GM12878 (cell line): ENCODE measurements at regions not wholly inside any gene's neighbourhood (a gene's known extent, or its start where the extent isn't known, plus 50 kb on each side); places are given as distances from the start of the nearest gene placed in this dataset.

Experiments
- ATAC-seq: fragments of 200-7000 bp; cut with Tn5 transposase; 3 replicates; pipeline ENCODE4 v1.9.1; 2020; ENCODE audit warnings: mild to moderate bottlenecking, moderate library complexity
- BruUV-seq: library from RNA; stranded (reverse); fragments of 400-500 nt; replicated peaks from 2 replicates; lab custom pipeline; 2021; lab: Mats Ljungman, UMichigan
- CTCF ChIA-PET: fragments of 300-600 bp; sonication (Branson Sonifier 250); formaldehyde crosslinking; extraction: SDS; loops from one replicate; lab custom pipeline; 2021; ENCODE audit warnings: inconsistent platforms; lab: Yijun Ruan, JAX
- POLR2A ChIA-PET: fragments of 350-600 bp; formaldehyde crosslinking; extraction: SDS; loops from one replicate; lab custom pipeline; 2021; ENCODE audit warnings: inconsistent platforms; lab: Charles Lee
- RAD21 ChIA-PET: fragments of 300-600 bp; sonication (Branson Sonifier 250); formaldehyde crosslinking; loops from one replicate; lab custom pipeline; 2023; ENCODE audit warnings: antibody characterized with exemption; ENCODE audit not compliant: unreplicated experiment; lab: Charles Lee
- SMC1A ChIA-PET: fragments of 300-600 bp; sonication (Branson Sonifier 250); formaldehyde crosslinking; loops from one replicate; lab custom pipeline; 2023; ENCODE audit not compliant: unreplicated experiment, uncharacterized antibody; lab: Charles Lee
- DNase-seq: peaks from one replicate; pipeline ENCODE4 v3.0.0-alpha.2; 2011; ENCODE audit warnings: low read depth, low spot score
- FAIRE-seq: peaks from 3 replicates; lab custom pipeline; 2011; peaks lifted over from hg19 to GRCh38; lab: Jason Lieb, UNC
- H2AFZ ChIP-seq: 2 replicates; pipeline ENCODE4 v1.6.0; 2011; ENCODE audit warnings: low read depth, low read length, control low read depth; ENCODE audit not compliant: control insufficient read depth
- H3K27ac ChIP-seq: 2 replicates; pipeline ENCODE4 v1.5.1; 2011; ENCODE audit warnings: control low read depth; ENCODE audit not compliant: control insufficient read depth, insufficient read depth
- H3K27me3 ChIP-seq, 2 experiments: replicated peaks in 1 of 2; 2 replicates each; pipeline versions ENCODE4 v1.6.0 to v1.6.1; 2011; ENCODE audit warnings: low read length in 1 of 2; ENCODE audit not compliant: control insufficient read depth in 2 of 2, insufficient read depth in 2 of 2
- H3K36me3 ChIP-seq, 2 experiments: 2 replicates each; pipeline ENCODE4 v1.5.1; 2011; ENCODE audit warnings: low read length in 1 of 2; ENCODE audit not compliant: control insufficient read depth in 2 of 2, insufficient read depth in 2 of 2
- H3K4me1 ChIP-seq: 2 replicates; pipeline ENCODE4 v1.6.1; 2011; ENCODE audit warnings: mild to moderate bottlenecking, low read length, moderate library complexity, mixed read lengths; ENCODE audit not compliant: control insufficient read depth, insufficient read depth
- H3K4me2 ChIP-seq: 2 replicates; pipeline ENCODE4 v1.6.0; 2011; ENCODE audit warnings: control low read depth; ENCODE audit not compliant: control insufficient read depth, insufficient read depth
- H3K4me3 ChIP-seq: fragments of 200-600 bp; sonication (generic); 2 replicates; pipeline ENCODE4 v1.5.1; 2016
- H3K79me2 ChIP-seq: 2 replicates; pipeline ENCODE4 v1.6.0; 2011; ENCODE audit warnings: low read length; ENCODE audit not compliant: control insufficient read depth, insufficient read depth
- H3K9ac ChIP-seq: 2 replicates; pipeline ENCODE4 v1.8.0; 2011; ENCODE audit warnings: low read length, control low read depth, mixed read lengths; ENCODE audit not compliant: control insufficient read depth, insufficient read depth
- H3K9me3 ChIP-seq: replicated peaks from 3 replicates; pipeline ENCODE4 v1.5.1; 2011; ENCODE audit warnings: mild to moderate bottlenecking, low read length; ENCODE audit not compliant: control insufficient read depth, insufficient read depth
- H4K20me1 ChIP-seq: 2 replicates; pipeline ENCODE4 v1.6.0; 2011; ENCODE audit not compliant: control insufficient read depth, insufficient read depth
- BACH1 ChIP-seq: fragments of 450-650 bp; IDR thresholded peaks from 2 replicates; pipeline ENCODE4 v1.6.1; 2017; ENCODE audit warnings: mild to moderate bottlenecking, borderline replicate concordance
- BRCA1 ChIP-seq: IDR thresholded peaks from 2 replicates; pipeline ENCODE4 v1.6.1; 2011; ENCODE audit warnings: low read depth, low read length, improper control_type of control experiment
- E2F8 ChIP-seq: fragments of 450-650 bp; IDR thresholded peaks from 2 replicates; pipeline ENCODE4 v1.6.1; 2018; ENCODE audit warnings: mild to moderate bottlenecking, low read depth, moderate library complexity; ENCODE audit not compliant: partially characterized antibody
- EGR1 ChIP-seq, 2 experiments: IDR thresholded peaks; 1 replicate in 1 of 2; 2 replicates in 1 of 2; pipeline ENCODE4 v1.6.1; 2011 to 2012; ENCODE audit warnings: low read depth in 2 of 2, low read length in 2 of 2, borderline replicate concordance in 1 of 2, mild to moderate bottlenecking in 1 of 2, moderate library complexity in 1 of 2
- IRF4 ChIP-seq: IDR thresholded peaks from 2 replicates; pipeline ENCODE4 v1.6.1; 2011; ENCODE audit warnings: low read depth, low read length
- MLLT1 ChIP-seq: fragments of 450-650 bp; IDR thresholded peaks from 2 replicates; pipeline ENCODE4 v1.6.1; 2016; ENCODE audit warnings: mild to moderate bottlenecking
- NKRF ChIP-seq: fragments of 450-650 bp; conservative IDR thresholded peaks from 2 replicates; pipeline ENCODE4 v1.6.1; 2017; ENCODE audit warnings: mild to moderate bottlenecking, moderate library complexity
- in situ Hi-C: fragments of 300-500 bp; cut with MboI; formaldehyde crosslinking; loops from 9 replicates; pipeline ENCODE4 v1.14.3; 2018; ENCODE audit warnings: mixed read lengths
- intact Hi-C: fragments of 100-400 bp; cut with micrococcal nuclease; formaldehyde crosslinking; loops from one replicate; pipeline ENCODE4 v1.14.2; 2022; ENCODE audit not compliant: unreplicated experiment

- Histone ChIP-seq H3K36me3 (no peaks in the 10 kb centered on the region), H3K9ac (no peak overlapping the region), H2AFZ (no peak overlapping the region), H3K27me3 (no peaks in the 10 kb centered on the region)
- ChIA-PET CTCF (no interaction called here), SMC1A (no interaction called here)
- intact Hi-C loops = no loop called here
- in situ Hi-C loops = no loop called here
- no peak for ATAC-seq
- TF ChIP-seq E2F8 = no peak
- no peak for TF ChIP-seq MLLT1
- no peak for TF ChIP-seq NKRF
- no peak for TF ChIP-seq IRF4
- no peak for TF ChIP-seq BACH1
- no peak for TF ChIP-seq EGR1 (IDR thresholded peaks at IDR 0.05; ENCODE audit: borderline replicate concordance in 1 of 2, low read depth in 2 of 2, low read length in 2 of 2)
- no peak for TF ChIP-seq BRCA1
- TF ChIP-seq, all 136 proteins: peak for 0
- no peak overlapping the region for H3K4me2 ChIP-seq
- H3K4me1 ChIP-seq = no peaks in the 10 kb centered on the region
- FAIRE-seq (no peak), DNase-seq (no peak)
- no peaks in the 10 kb centered on the region for H4K20me1 ChIP-seq
- no peaks in the 10 kb centered on the region; the same call in 2 of the 3 replicates for H3K9me3 ChIP-seq
- BruUV-seq = no TSS peak
- no peak overlapping the region for H3K4me3 ChIP-seq
- no peaks in the 10 kb centered on the region for H3K79me2 ChIP-seq
- POLR2A ChIA-PET = no interaction called here
- RAD21 ChIA-PET = no interaction called here
- no peak overlapping the region for H3K27ac ChIP-seq
These were observed 95.4 kb downstream of the VCX2 start for GRCh38 chrX:8075636-8076035.
